NCI-H146 treated with DMSO at 0.1 percent for 48 hours (cell line): ENCODE measurements at regions not wholly inside any gene's neighbourhood (a gene's known extent, or its start where the extent isn't known, plus 50 kb on each side); places are given as distances from the start of the nearest gene placed in this dataset.
"Not testable (repeated sequence)": the region's sequence is repeated elsewhere in the genome, so short reads cannot be mapped to it uniquely, and the experiment has no call there.

ENCODE experiments used
- DNase-seq: peaks from one replicate; lab custom pipeline; 2025; ENCODE audit not compliant: unreplicated experiment; lab: John Stamatoyannopoulos, UW

GRCh38 chr20:11691766-11692165 is 225.9 kb upstream of the BTBD3 start:
- DNase-seq, result no peak

- DNase-seq, result no peak
Observed at GRCh38 chr20:11692567-11692966, 225.1 kb upstream of the BTBD3 start.

GRCh38 chr20:11694467-11694866 is 223.2 kb upstream of the BTBD3 start:
- DNase-seq, result no peak

GRCh38 chr20:11697055-11697454 is 220.6 kb upstream of the BTBD3 start:
- no peak for DNase-seq

GRCh38 chr20:11697646-11698045 is 220.0 kb upstream of the BTBD3 start:
- DNase-seq, result no peak

GRCh38 chr20:11698124-11698523 is 219.6 kb upstream of the BTBD3 start:
- no peak for DNase-seq

- no peak for DNase-seq
Observed at GRCh38 chr20:11700831-11701230, 216.9 kb upstream of the BTBD3 start.

- DNase-seq, result peak; percentile 99
Observed at GRCh38 chr20:11702721-11703518, 214.8 kb upstream of the BTBD3 start.

GRCh38 chr20:11705512-11705911 is 212.2 kb upstream of the BTBD3 start:
- DNase-seq, result no peak

GRCh38 chr20:11708223-11708622 is 209.5 kb upstream of the BTBD3 start:
- DNase-seq, result not testable (repeated sequence)

- no peak for DNase-seq
Observed at GRCh38 chr20:11711214-11711613, 206.5 kb upstream of the BTBD3 start.

- DNase-seq, result peak; percentile 19
Observed at GRCh38 chr20:11712639-11713160, 205.0 kb upstream of the BTBD3 start.

GRCh38 chr20:11714886-11715285 is 202.8 kb upstream of the BTBD3 start:
- no peak for DNase-seq

GRCh38 chr20:11716239-11716944 is 201.3 kb upstream of the BTBD3 start:
- peak; percentile 38 for DNase-seq

- DNase-seq, result no peak
Observed at GRCh38 chr20:11716945-11717248, 200.8 kb upstream of the BTBD3 start.

GRCh38 chr20:11717562-11717961 is 200.1 kb upstream of the BTBD3 start:
- no peak for DNase-seq

GRCh38 chr20:11718474-11719094 is 199.1 kb upstream of the BTBD3 start:
- no peak for DNase-seq

- DNase-seq, result peak; percentile 25
Observed at GRCh38 chr20:11719153-11719552, 198.5 kb upstream of the BTBD3 start.

GRCh38 chr20:11721411-11721810 is 196.3 kb upstream of the BTBD3 start:
- no peak for DNase-seq

GRCh38 chr20:11724097-11724496 is 193.6 kb upstream of the BTBD3 start:
- no peak for DNase-seq

GRCh38 chr20:11726026-11726425 is 191.7 kb upstream of the BTBD3 start:
- no peak for DNase-seq

GRCh38 chr20:11727708-11728107 is 190.0 kb upstream of the BTBD3 start:
- DNase-seq, result no peak
